ENCODE measurements at regions not wholly inside any gene's neighbourhood (a gene's known extent, or its start where the extent isn't known, plus 50 kb on each side); places are given as distances from the start of the nearest gene placed in this dataset.

DNA sequence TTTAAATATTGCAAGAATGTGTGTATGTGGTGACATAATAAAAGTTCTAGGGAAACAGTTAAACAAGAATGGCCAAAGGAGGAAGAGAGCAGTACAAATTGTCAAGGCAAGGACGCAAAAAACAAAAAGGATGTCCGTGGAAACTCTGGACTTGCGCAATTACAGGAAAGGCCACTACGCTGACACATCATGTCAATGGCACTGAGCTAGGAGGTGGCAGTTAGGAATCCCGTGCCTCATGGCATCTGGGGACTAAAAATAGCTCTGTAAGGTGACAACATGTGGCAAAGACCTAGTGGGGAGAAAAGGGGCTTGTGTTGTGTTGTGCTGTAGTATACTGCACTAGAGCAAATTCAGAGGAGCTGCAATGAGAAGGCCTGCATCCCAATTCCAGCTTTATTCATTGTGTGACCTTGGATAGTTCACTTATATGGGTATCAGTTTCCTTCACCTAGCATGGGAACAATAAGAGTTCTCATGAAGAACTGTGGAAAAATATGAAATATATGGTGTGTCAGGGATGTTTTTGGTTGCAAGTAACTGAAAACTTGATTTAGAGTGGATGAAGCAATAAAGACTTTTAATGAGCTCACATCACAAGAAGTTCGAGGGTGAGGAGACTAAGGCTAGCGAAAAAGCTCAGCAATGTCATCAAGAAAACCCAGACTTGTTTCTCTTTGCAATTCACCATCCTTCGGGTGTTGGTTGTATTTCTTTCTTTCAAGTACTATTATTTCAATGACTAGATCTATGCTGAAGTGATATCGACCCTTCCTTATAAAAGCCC is 124.1 kb upstream of the STC2 start:
- POLR2A ChIA-PET = no interaction called here
- Mint-ChIP-seq H3K27me3 (peaks cover 3% of the 10 kb centered on the region), H3K27ac (no peak overlapping the region), H3K4me3 (no peak overlapping the region), H3K36me3 (ENCODE audit: low read depth) (no peaks in the 10 kb centered on the region), H3K9me3 (no peaks in the 10 kb centered on the region), H3K4me1 (ENCODE audit: low read depth) (no peaks in the 10 kb centered on the region)
- intact Hi-C loops (cut with micrococcal nuclease) = no loop called here
- TF ChIP-seq CTCF (IDR thresholded peaks at IDR 0.05) = no peak
- DNase-seq (no peak), ATAC-seq (no peak)
- CTCF ChIA-PET = interaction anchor here (1.1 to 1.5 kb wide), 2 partner anchors 9 to 11 kb away, joined by 3 to 4 read pairs; no protein-coding TSS in a partner anchor

GRCh38 chr5:173451651-173452050 is 123.4 kb upstream of the STC2 start:
- TF ChIP-seq CTCF (IDR thresholded peaks at IDR 0.05) = no peak
- POLR2A ChIA-PET = no interaction called here
- Mint-ChIP-seq H3K27ac (no peak overlapping the region), H3K36me3 (ENCODE audit: low read depth) (no peaks in the 10 kb centered on the region), H3K27me3 (peaks cover 3% of the 10 kb centered on the region), H3K4me1 (ENCODE audit: low read depth) (no peaks in the 10 kb centered on the region), H3K4me3 (no peak overlapping the region), H3K9me3 (no peaks in the 10 kb centered on the region)
- no peak for DNase-seq
- no peak for ATAC-seq
- intact Hi-C loops (cut with micrococcal nuclease) = no loop called here
- CTCF ChIA-PET = interaction anchor here (1.1 to 1.7 kb wide), 4 partner anchors 9 to 122 kb away, joined by 3 to 5 read pairs (median 4); no protein-coding TSS in a partner anchor

GRCh38 chr5:173451031-173451430 is 122.8 kb upstream of the STC2 start:
- POLR2A ChIA-PET = no interaction called here
- CTCF ChIA-PET = interaction anchor here (1.1 to 1.7 kb wide), 3 partner anchors 10 to 123 kb away, joined by 3 to 5 read pairs (median 4); no protein-coding TSS in a partner anchor
- no peaks in the 10 kb centered on the region for H3K4me1 Mint-ChIP-seq (ENCODE audit: low read depth)
- DNase-seq (peak; percentile 28), ATAC-seq (peak; percentile 53)
- H3K36me3 Mint-ChIP-seq (ENCODE audit: low read depth) = no peaks in the 10 kb centered on the region
- H3K27me3 Mint-ChIP-seq = peaks cover 3% of the 10 kb centered on the region
- H3K27ac Mint-ChIP-seq = no peak overlapping the region
- intact Hi-C loops (cut with micrococcal nuclease) = no loop called here
- TF ChIP-seq CTCF (IDR thresholded peaks at IDR 0.05) = peak; percentile 64
- H3K4me3 Mint-ChIP-seq = no peak overlapping the region
- H3K9me3 Mint-ChIP-seq = no peaks in the 10 kb centered on the region

GRCh38 chr5:173450188-173450587 is 122.0 kb upstream of the STC2 start:
- no peaks in the 10 kb centered on the region for H3K36me3 Mint-ChIP-seq (ENCODE audit: low read depth)
- intact Hi-C loops (cut with micrococcal nuclease) = no loop called here
- POLR2A ChIA-PET = no interaction called here

More at GRCh38 chr5:173450188-173450587, 122.0 kb upstream of the STC2 start:
- ATAC-seq (no peak), DNase-seq (no peak)
- no peak for TF ChIP-seq CTCF (IDR thresholded peaks at IDR 0.05)
- Mint-ChIP-seq H3K4me3 (no peak overlapping the region), H3K27ac (no peak overlapping the region), H3K9me3 (no peaks in the 10 kb centered on the region), H3K4me1 (ENCODE audit: low read depth) (no peaks in the 10 kb centered on the region), H3K27me3 (no peaks in the 10 kb centered on the region)
- CTCF ChIA-PET = interaction anchor here (0.9 to 1.7 kb wide), 3 partner anchors 11 to 124 kb away, joined by 3 to 5 read pairs (median 4); no protein-coding TSS in a partner anchor
